ENCODE measurements at regions not wholly inside any gene's neighbourhood (a gene's known extent, or its start where the extent isn't known, plus 50 kb on each side); places are given as distances from the start of the nearest gene placed in this dataset.
A peak's percentile ranks its signal among the peaks of the same experiment; 100 is the strongest.

- no peak for DNase-seq
These were observed 182.3 kb upstream of the GALNT2 start for GRCh38 chr1:229884765-229885164.

GRCh38 chr1:229885568-229886495, 181.2 kb upstream of the GALNT2 start:
- DNase-seq = no peak

- no peak for DNase-seq
These were observed 180.4 kb upstream of the GALNT2 start for GRCh38 chr1:229886636-229887035.

GRCh38 chr1:229887043-229887822, 179.8 kb upstream of the GALNT2 start:
- peak in 2 of 51 donors; percentile 7 to 21 for DNase-seq

- DNase-seq = no peak
These were observed 178.9 kb upstream of the GALNT2 start for GRCh38 chr1:229888157-229888556.

- DNase-seq = no peak
These were observed 178.5 kb upstream of the GALNT2 start for GRCh38 chr1:229888561-229889001.

- DNase-seq = no peak
These were observed 178.0 kb upstream of the GALNT2 start for GRCh38 chr1:229889031-229889517.

GRCh38 chr1:229891227-229891626, 175.8 kb upstream of the GALNT2 start:
- DNase-seq = no peak

GRCh38 chr1:229892515-229893117, 174.4 kb upstream of the GALNT2 start:
- DNase-seq = no peak

- no peak for DNase-seq
These were observed 173.1 kb upstream of the GALNT2 start for GRCh38 chr1:229893762-229894444.

GRCh38 chr1:229894532-229894931, 172.5 kb upstream of the GALNT2 start:
- DNase-seq = no peak

- DNase-seq = no peak
These were observed 171.4 kb upstream of the GALNT2 start for GRCh38 chr1:229895605-229896004.

GRCh38 chr1:229896306-229896705, 170.7 kb upstream of the GALNT2 start:
- no peak for DNase-seq

- no peak for DNase-seq
These were observed 170.2 kb upstream of the GALNT2 start for GRCh38 chr1:229896861-229897260.

- peak in 9 of 51 donors; percentile 3 to 33 (median 23) for DNase-seq
These were observed 169.5 kb upstream of the GALNT2 start for GRCh38 chr1:229897501-229897900.

- no peak for DNase-seq
These were observed 166.8 kb upstream of the GALNT2 start for GRCh38 chr1:229900220-229900619.

- no peak for DNase-seq
These were observed 161.9 kb upstream of the GALNT2 start for GRCh38 chr1:229905031-229905545.

- no peak for DNase-seq
These were observed 161.4 kb upstream of the GALNT2 start for GRCh38 chr1:229905652-229906051.

- DNase-seq = peak in 1 of 51 donors; percentile 17
These were observed 159.0 kb upstream of the GALNT2 start for GRCh38 chr1:229907884-229908638.

- no peak for DNase-seq
These were observed 158.3 kb upstream of the GALNT2 start for GRCh38 chr1:229908689-229909088.
